ENCODE measurements at regions not wholly inside any gene's neighbourhood (a gene's known extent, or its start where the extent isn't known, plus 50 kb on each side); places are given as distances from the start of the nearest gene placed in this dataset.
A peak's percentile ranks its signal among the peaks of the same experiment; 100 is the strongest.

DNA sequence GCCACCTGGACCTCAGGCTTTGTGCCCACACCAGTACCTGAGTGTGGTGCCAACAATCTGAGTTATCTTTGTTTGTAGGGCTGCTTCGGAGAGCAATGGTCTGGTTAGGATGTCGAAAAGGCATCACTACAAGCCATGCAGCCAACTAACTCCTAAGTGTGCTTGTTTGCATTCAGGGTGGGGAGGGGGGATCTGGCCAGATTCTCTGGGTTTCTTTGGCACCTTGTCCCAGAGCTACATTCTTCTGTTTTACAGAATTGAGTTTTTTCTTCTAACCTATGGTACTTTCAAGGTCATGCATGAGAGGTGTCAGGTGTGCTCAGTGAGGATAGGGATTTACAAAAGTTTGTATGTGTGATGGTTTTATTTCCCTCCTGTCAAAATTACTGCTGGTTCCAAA is 391.4 kb upstream of the RARB start:
- TF ChIP-seq, protein P1, sequence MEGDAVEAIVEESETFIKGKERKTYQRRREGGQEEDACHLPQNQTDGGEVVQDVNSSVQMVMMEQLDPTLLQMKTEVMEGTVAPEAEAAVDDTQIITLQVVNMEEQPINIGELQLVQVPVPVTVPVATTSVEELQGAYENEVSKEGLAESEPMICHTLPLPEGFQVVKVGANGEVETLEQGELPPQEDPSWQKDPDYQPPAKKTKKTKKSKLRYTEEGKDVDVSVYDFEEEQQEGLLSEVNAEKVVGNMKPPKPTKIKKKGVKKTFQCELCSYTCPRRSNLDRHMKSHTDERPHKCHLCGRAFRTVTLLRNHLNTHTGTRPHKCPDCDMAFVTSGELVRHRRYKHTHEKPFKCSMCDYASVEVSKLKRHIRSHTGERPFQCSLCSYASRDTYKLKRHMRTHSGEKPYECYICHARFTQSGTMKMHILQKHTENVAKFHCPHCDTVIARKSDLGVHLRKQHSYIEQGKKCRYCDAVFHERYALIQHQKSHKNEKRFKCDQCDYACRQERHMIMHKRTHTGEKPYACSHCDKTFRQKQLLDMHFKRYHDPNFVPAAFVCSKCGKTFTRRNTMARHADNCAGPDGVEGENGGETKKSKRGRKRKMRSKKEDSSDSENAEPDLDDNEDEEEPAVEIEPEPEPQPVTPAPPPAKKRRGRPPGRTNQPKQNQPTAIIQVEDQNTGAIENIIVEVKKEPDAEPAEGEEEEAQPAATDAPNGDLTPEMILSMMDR (IDR thresholded peaks at IDR 0.05) = no peak
- H3K27ac Mint-ChIP-seq (ENCODE audit: unreplicated experiment) = peak overlapping the region; percentile 91
- H3K4me1 Mint-ChIP-seq (ENCODE audit: unreplicated experiment) = peaks cover 56% of the 10 kb centered on the region
- DNase-seq (ENCODE audit: extremely low spot score, unreplicated experiment) = no peak
- no peaks in the 10 kb centered on the region for H3K36me3 Mint-ChIP-seq (ENCODE audit: unreplicated experiment)
- H3K4me3 Mint-ChIP-seq (ENCODE audit: unreplicated experiment) = no peak overlapping the region
- H3K27me3 Mint-ChIP-seq (ENCODE audit: unreplicated experiment) = no peaks in the 10 kb centered on the region
- no peaks in the 10 kb centered on the region for H3K9me3 Mint-ChIP-seq (ENCODE audit: unreplicated experiment)

DNA sequence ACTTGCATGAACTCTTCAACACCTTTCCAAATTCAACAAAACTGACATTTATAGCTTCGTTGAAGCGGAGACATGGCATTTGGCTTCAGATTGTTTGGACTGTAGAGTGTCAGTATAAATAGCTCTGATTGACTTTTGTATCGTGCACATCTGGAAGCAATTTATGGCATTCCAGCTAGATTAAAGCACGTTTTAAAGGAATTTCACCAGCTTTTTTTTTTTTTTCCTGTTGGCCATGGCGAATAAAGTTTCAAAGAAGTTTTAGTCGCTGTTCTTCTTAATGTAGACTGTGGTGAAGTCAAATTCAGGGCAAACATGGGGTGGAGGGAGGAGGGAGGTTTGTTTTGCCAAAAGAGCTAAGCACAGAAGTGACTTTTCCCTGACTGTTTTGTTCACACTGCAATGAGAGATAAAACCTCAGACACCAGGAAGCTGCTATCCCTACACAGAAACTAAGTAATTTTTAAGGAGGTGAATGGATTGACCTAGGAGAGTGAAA is 391.0 kb upstream of the RARB start:
- peaks cover 56% of the 10 kb centered on the region for H3K4me1 Mint-ChIP-seq (ENCODE audit: unreplicated experiment)

DNA sequence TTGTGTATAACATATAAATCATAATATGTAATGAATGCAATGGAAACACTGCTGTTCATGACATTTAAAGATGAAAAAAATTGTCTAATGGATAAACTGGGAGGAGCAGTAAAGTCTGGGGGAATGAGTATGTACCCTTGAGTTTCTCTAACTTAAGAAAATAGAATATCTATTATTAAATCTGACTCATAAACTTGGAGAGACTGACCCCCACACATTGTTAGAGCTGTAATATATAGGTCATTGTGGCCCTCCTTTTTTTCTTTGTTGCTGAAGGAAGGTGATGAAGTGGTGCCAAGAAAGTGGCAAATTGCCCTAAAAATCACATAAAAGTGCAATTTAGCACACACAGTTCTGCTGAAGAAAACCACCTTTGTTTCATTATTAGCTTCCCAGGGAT is 389.8 kb upstream of the RARB start:
- Mint-ChIP-seq H3K27ac (ENCODE audit: unreplicated experiment) (peak overlapping the region; percentile 91), H3K27me3 (ENCODE audit: unreplicated experiment) (no peaks in the 10 kb centered on the region), H3K36me3 (ENCODE audit: unreplicated experiment) (no peaks in the 10 kb centered on the region), H3K4me1 (ENCODE audit: unreplicated experiment) (peaks cover 63% of the 10 kb centered on the region), H3K4me3 (ENCODE audit: unreplicated experiment) (no peak overlapping the region), H3K9me3 (ENCODE audit: unreplicated experiment) (no peaks in the 10 kb centered on the region)
- TF ChIP-seq, protein P1 (IDR thresholded peaks at IDR 0.05) = no peak
- DNase-seq (ENCODE audit: extremely low spot score, unreplicated experiment) = no peak

More for the DNA sequence above, 391.0 kb upstream of the RARB start:
- H3K27me3 Mint-ChIP-seq (ENCODE audit: unreplicated experiment) = no peaks in the 10 kb centered on the region
- peak overlapping the region; percentile 91 for H3K27ac Mint-ChIP-seq (ENCODE audit: unreplicated experiment)
- H3K9me3 Mint-ChIP-seq (ENCODE audit: unreplicated experiment) = no peaks in the 10 kb centered on the region
- no peaks in the 10 kb centered on the region for H3K36me3 Mint-ChIP-seq (ENCODE audit: unreplicated experiment)
- no peak for DNase-seq (ENCODE audit: extremely low spot score, unreplicated experiment)
- H3K4me3 Mint-ChIP-seq (ENCODE audit: unreplicated experiment) = peak overlapping the region; percentile 54
- TF ChIP-seq, protein P1 (IDR thresholded peaks at IDR 0.05) = no peak

DNA sequence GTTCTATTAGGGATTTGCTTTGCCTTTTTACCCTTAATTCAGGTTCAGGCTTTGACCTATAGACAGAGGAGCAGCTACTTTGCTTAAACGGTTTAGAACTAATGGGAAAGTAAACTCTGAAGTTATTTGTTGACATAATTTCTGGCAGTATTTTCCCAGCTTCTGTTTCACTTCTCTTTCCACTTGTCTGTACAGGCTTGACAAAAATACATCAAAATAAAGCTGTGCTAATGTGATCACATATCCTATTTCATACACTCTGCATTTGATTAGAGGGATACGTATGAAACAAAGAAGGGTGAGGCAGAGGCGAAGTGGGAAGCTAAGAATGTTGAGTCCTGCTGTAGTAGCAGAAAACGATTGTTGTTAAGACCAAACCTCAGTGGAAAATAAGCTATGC is 389.1 kb upstream of the RARB start:
- H3K27me3 Mint-ChIP-seq (ENCODE audit: unreplicated experiment) = no peaks in the 10 kb centered on the region
- no peak for DNase-seq (ENCODE audit: extremely low spot score, unreplicated experiment)
- H3K36me3 Mint-ChIP-seq (ENCODE audit: unreplicated experiment) = no peaks in the 10 kb centered on the region
- H3K4me3 Mint-ChIP-seq (ENCODE audit: unreplicated experiment) = no peak overlapping the region
- TF ChIP-seq, protein P1 (IDR thresholded peaks at IDR 0.05) = no peak
- H3K4me1 Mint-ChIP-seq (ENCODE audit: unreplicated experiment) = peaks cover 70% of the 10 kb centered on the region
- peak overlapping the region; percentile 91 for H3K27ac Mint-ChIP-seq (ENCODE audit: unreplicated experiment)
- no peaks in the 10 kb centered on the region for H3K9me3 Mint-ChIP-seq (ENCODE audit: unreplicated experiment)

DNA sequence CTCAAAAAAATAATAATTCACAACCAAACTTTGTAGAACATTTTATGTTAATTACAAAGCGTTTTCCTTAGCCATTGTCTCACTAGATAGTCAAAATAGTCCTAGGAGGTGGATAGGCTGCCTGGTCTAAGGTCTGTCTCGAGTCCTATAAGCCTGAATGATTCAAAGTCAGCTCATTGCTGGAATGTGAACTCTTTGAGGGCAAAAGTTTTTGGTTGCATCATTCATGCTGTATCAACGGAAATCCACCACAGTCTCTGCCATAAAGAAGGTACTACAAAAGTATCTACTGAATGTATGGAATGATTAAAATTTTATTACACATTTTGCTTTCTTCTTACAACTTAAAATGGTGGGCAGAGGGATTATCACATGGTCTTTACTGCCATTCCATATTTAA is 387.3 kb upstream of the RARB start:
- DNase-seq (ENCODE audit: extremely low spot score, unreplicated experiment) = no peak
- TF ChIP-seq, protein P1 (IDR thresholded peaks at IDR 0.05) = no peak
- Mint-ChIP-seq H3K9me3 (ENCODE audit: unreplicated experiment) (no peaks in the 10 kb centered on the region), H3K4me3 (ENCODE audit: unreplicated experiment) (no peak overlapping the region), H3K27me3 (ENCODE audit: unreplicated experiment) (no peaks in the 10 kb centered on the region), H3K4me1 (ENCODE audit: unreplicated experiment) (peaks cover 81% of the 10 kb centered on the region), H3K36me3 (ENCODE audit: unreplicated experiment) (no peaks in the 10 kb centered on the region), H3K27ac (ENCODE audit: unreplicated experiment) (no peak overlapping the region)

Measured in osteocyte (in vitro differentiated cells).